ENCODE measurements at regions not wholly inside any gene's neighbourhood (a gene's known extent, or its start where the extent isn't known, plus 50 kb on each side); places are given as distances from the start of the nearest gene placed in this dataset.
"Not testable (repeated sequence)": the region's sequence is repeated elsewhere in the genome, so short reads cannot be mapped to it uniquely, and the experiment has no call there.

- DNase-seq (ENCODE audit: low read depth, low spot score), result no peak
Observed at GRCh38 chr11:121869478-121869877, 246.5 kb downstream of the BLID start.

GRCh38 chr11:121866754-121867153 lies 249.3 kb downstream of the BLID start:
- DNase-seq (ENCODE audit: low read depth, low spot score), result no peak

GRCh38 chr11:121864660-121865059 lies 251.4 kb downstream of the BLID start:
- no peak for DNase-seq (ENCODE audit: low read depth, low spot score)

- DNase-seq (ENCODE audit: low read depth, low spot score), result no peak
Observed at GRCh38 chr11:121863126-121863525, 252.9 kb downstream of the BLID start.

GRCh38 chr11:121855138-121855537 lies 260.9 kb downstream of the BLID start:
- DNase-seq (ENCODE audit: low read depth, low spot score), result not testable (repeated sequence)

GRCh38 chr11:121844016-121844415 lies 272.0 kb downstream of the BLID start:
- DNase-seq (ENCODE audit: low read depth, low spot score), result no peak

- DNase-seq (ENCODE audit: low read depth, low spot score), result no peak
Observed at GRCh38 chr11:121842192-121842585, 273.8 kb downstream of the BLID start.

GRCh38 chr11:121841487-121842191 lies 274.4 kb downstream of the BLID start:
- peak; percentile 87 for DNase-seq (ENCODE audit: low read depth, low spot score)

GRCh38 chr11:121839781-121840180 lies 276.2 kb downstream of the BLID start:
- peak; percentile 23 for DNase-seq (ENCODE audit: low read depth, low spot score)

GRCh38 chr11:121838571-121838970 lies 277.4 kb downstream of the BLID start:
- DNase-seq (ENCODE audit: low read depth, low spot score), result no peak

- no peak for DNase-seq (ENCODE audit: low read depth, low spot score)
Observed at GRCh38 chr11:121833970-121834369, 282.0 kb downstream of the BLID start.

GRCh38 chr11:121829159-121829643 lies 286.8 kb downstream of the BLID start:
- DNase-seq (ENCODE audit: low read depth, low spot score), result peak; percentile 85

- no peak for DNase-seq (ENCODE audit: low read depth, low spot score)
Observed at GRCh38 chr11:121814962-121815361, 301.1 kb downstream of the BLID start.

- DNase-seq (ENCODE audit: low read depth, low spot score), result no peak
Observed at GRCh38 chr11:121814296-121814695, 301.7 kb downstream of the BLID start.

GRCh38 chr11:121810291-121810690 lies 305.7 kb downstream of the BLID start:
- DNase-seq (ENCODE audit: low read depth, low spot score), result peak; percentile 38

GRCh38 chr11:121808096-121808495 lies 307.9 kb downstream of the BLID start:
- DNase-seq (ENCODE audit: low read depth, low spot score), result no peak

- DNase-seq (ENCODE audit: low read depth, low spot score), result no peak
Observed at GRCh38 chr11:121807051-121807450, 309.0 kb downstream of the BLID start.

GRCh38 chr11:121802542-121802941 lies 313.5 kb downstream of the BLID start:
- no peak for DNase-seq (ENCODE audit: low read depth, low spot score)

- no peak for DNase-seq (ENCODE audit: low read depth, low spot score)
Observed at GRCh38 chr11:121801781-121802180, 314.2 kb downstream of the BLID start.

GRCh38 chr11:121801394-121801748 lies 314.6 kb downstream of the BLID start:
- DNase-seq (ENCODE audit: low read depth, low spot score), result no peak

GRCh38 chr11:121800731-121801393 lies 315.2 kb downstream of the BLID start:
- DNase-seq (ENCODE audit: low read depth, low spot score), result peak; percentile 95

GRCh38 chr11:121800240-121800639 lies 315.8 kb downstream of the BLID start:
- peak; percentile 62 for DNase-seq (ENCODE audit: low read depth, low spot score)

- no peak for DNase-seq (ENCODE audit: low read depth, low spot score)
Observed at GRCh38 chr11:121797496-121797895, 318.5 kb downstream of the BLID start.
